Cardiac septum (tissue), 1 donor: ENCODE measurements at regions not wholly inside any gene's neighbourhood (a gene's known extent, or its start where the extent isn't known, plus 50 kb on each side); places are given as distances from the start of the nearest gene placed in this dataset.

Source experiments
- DNase-seq: peaks from one replicate; pipeline ENCODE4 v3.0.0-alpha.2; 2020; ENCODE audit warnings: low spot score
- intact Hi-C: fragments of 100-400 bp; cut with DNase I; formaldehyde crosslinking; loops from one replicate; pipeline ENCODE4 v1.14.0; 2022
- donor health status: DM: no; HTN: no; CAD: no.

- no peak for DNase-seq
- intact Hi-C loops, result no loop called here
Measured at GRCh38 chr12:24400533-24400932, 451.1 kb upstream of the SOX5 start.

GRCh38 chr12:24398605-24399004 is 449.1 kb upstream of the SOX5 start:
- intact Hi-C loops, result no loop called here
- no peak for DNase-seq

- DNase-seq, result no peak
Measured at GRCh38 chr12:24396224-24396623, 446.8 kb upstream of the SOX5 start.

GRCh38 chr12:24394246-24394645 is 444.8 kb upstream of the SOX5 start:
- no peak for DNase-seq
- intact Hi-C loops, result no loop called here

More at GRCh38 chr12:24396224-24396623, 446.8 kb upstream of the SOX5 start:
- intact Hi-C loops, result no loop called here

- DNase-seq, result no peak
- intact Hi-C loops, result no loop called here
Measured at GRCh38 chr12:24393071-24393470, 443.6 kb upstream of the SOX5 start.

GRCh38 chr12:24389394-24389793 is 439.9 kb upstream of the SOX5 start:
- no peak for DNase-seq
- intact Hi-C loops, result no loop called here

- DNase-seq, result no peak
- intact Hi-C loops, result no loop called here
Measured at GRCh38 chr12:24387381-24387780, 437.9 kb upstream of the SOX5 start.

GRCh38 chr12:24386836-24387235 is 437.4 kb upstream of the SOX5 start:
- DNase-seq, result no peak
- intact Hi-C loops, result no loop called here

- no peak for DNase-seq
- intact Hi-C loops, result no loop called here
Measured at GRCh38 chr12:24381790-24382189, 432.3 kb upstream of the SOX5 start.

GRCh38 chr12:24379861-24380521 is 430.5 kb upstream of the SOX5 start:
- DNase-seq, result no peak

GRCh38 chr12:24379433-24379832 is 430.0 kb upstream of the SOX5 start:
- DNase-seq, result no peak
- intact Hi-C loops, result no loop called here

More at GRCh38 chr12:24379861-24380521, 430.5 kb upstream of the SOX5 start:
- intact Hi-C loops, result no loop called here

- intact Hi-C loops, result no loop called here
- no peak for DNase-seq
Measured at GRCh38 chr12:24378548-24379407, 429.3 kb upstream of the SOX5 start.

- no peak for DNase-seq
- intact Hi-C loops, result no loop called here
Measured at GRCh38 chr12:24374452-24374851, 425.0 kb upstream of the SOX5 start.

- intact Hi-C loops, result no loop called here
- DNase-seq, result no peak
Measured at GRCh38 chr12:24373004-24373403, 423.5 kb upstream of the SOX5 start.

GRCh38 chr12:24366514-24366913 is 417.0 kb upstream of the SOX5 start:
- DNase-seq, result no peak
- intact Hi-C loops, result no loop called here

GRCh38 chr12:24364921-24365320 is 415.5 kb upstream of the SOX5 start:
- intact Hi-C loops, result no loop called here
- no peak for DNase-seq

- intact Hi-C loops, result no loop called here
- no peak for DNase-seq
Measured at GRCh38 chr12:24363177-24363754, 413.8 kb upstream of the SOX5 start.

- DNase-seq, result no peak
- intact Hi-C loops, result no loop called here
Measured at GRCh38 chr12:24361877-24362580, 412.6 kb upstream of the SOX5 start.

GRCh38 chr12:24360907-24361306 is 411.4 kb upstream of the SOX5 start:
- DNase-seq, result no peak
- intact Hi-C loops, result no loop called here

GRCh38 chr12:24360461-24360860 is 411.0 kb upstream of the SOX5 start:
- intact Hi-C loops, result no loop called here
- no peak for DNase-seq
